ENCODE measurements at regions not wholly inside any gene's neighbourhood (a gene's known extent, or its start where the extent isn't known, plus 50 kb on each side); places are given as distances from the start of the nearest gene placed in this dataset.

DNA sequence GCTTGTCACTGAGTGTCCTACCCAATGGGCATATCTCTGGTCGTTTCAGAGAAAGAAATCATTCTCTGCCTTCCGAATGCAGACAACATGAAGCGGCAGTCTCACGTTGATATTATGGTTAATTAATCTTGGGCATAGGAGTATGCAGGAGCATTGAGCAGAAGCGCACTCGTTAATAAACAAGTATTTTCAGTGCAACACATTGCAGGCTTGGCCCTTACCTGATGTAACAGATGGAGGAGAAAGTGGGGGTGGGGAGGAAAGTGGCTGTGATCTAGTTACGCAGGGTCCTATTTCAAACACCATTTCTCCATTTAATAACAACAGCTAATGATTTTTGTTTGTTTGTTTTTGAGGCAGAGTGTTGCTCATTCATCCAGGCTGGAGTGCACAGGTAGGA is 414.0 kb upstream of the RBFOX1 start:
- ATAC-seq (no peak), DNase-seq (no peak)
- Histone ChIP-seq H3K9me3 (peaks cover 0 to 12% (median 0%) of the 10 kb centered on the region in 12 donors), H3K4me3 (no peak overlapping the region), H3K36me3 (no peaks in the 10 kb centered on the region), H3K27me3 (peaks cover 0 to 5% (median 0%) of the 10 kb centered on the region in 9 donors), H3K27ac (no peak overlapping the region), H3K4me1 (no peaks in the 10 kb centered on the region)
- WGBS, 4 donors, result 81 to 90% (median 87%) methylated on average over 7 of the region's 7 CpGs
- TF ChIP-seq POLR2A (IDR thresholded peaks at IDR 0.05), result no peak
- TF ChIP-seq, protein P1, sequence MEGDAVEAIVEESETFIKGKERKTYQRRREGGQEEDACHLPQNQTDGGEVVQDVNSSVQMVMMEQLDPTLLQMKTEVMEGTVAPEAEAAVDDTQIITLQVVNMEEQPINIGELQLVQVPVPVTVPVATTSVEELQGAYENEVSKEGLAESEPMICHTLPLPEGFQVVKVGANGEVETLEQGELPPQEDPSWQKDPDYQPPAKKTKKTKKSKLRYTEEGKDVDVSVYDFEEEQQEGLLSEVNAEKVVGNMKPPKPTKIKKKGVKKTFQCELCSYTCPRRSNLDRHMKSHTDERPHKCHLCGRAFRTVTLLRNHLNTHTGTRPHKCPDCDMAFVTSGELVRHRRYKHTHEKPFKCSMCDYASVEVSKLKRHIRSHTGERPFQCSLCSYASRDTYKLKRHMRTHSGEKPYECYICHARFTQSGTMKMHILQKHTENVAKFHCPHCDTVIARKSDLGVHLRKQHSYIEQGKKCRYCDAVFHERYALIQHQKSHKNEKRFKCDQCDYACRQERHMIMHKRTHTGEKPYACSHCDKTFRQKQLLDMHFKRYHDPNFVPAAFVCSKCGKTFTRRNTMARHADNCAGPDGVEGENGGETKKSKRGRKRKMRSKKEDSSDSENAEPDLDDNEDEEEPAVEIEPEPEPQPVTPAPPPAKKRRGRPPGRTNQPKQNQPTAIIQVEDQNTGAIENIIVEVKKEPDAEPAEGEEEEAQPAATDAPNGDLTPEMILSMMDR (IDR thresholded peaks at IDR 0.05), result no peak
- intact Hi-C loops (cut with DNase I), result no loop called here

DNA sequence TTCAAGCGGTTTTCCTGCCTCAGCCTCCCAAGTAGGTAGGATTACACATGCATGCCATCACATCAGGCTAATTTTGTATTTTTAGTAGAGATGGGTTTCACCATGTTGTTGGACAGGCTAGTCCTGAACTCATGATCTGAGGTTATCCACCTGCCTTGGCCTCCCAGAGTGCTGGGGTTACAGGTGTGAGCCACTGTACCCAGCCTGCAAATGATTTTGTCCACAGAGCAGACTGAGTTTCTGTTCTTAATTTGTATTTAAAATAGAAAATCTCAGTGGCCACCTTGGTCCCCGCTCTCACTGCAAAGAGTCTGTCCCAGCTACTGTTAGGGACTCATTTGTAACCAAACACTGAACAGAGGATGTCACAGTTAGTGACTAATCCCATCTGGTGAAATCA is 415.7 kb upstream of the RBFOX1 start:
- TF ChIP-seq POLR2A (IDR thresholded peaks at IDR 0.05), result no peak
- TF ChIP-seq, protein P1 (IDR thresholded peaks at IDR 0.05), result no peak
- Histone ChIP-seq H3K4me3 (no peak overlapping the region), H3K9me3 (peaks cover 0 to 12% (median 0%) of the 10 kb centered on the region in 12 donors), H3K27ac (no peak overlapping the region), H3K4me1 (no peaks in the 10 kb centered on the region), H3K36me3 (no peaks in the 10 kb centered on the region), H3K27me3 (peaks cover 0 to 5% (median 0%) of the 10 kb centered on the region in 9 donors)
- no peak for ATAC-seq
- DNase-seq, result no peak
- WGBS, 4 donors, result 78 to 84% (median 82%) methylated on average over 2 of the region's 2 CpGs
- intact Hi-C loops (cut with DNase I), result no loop called here

DNA sequence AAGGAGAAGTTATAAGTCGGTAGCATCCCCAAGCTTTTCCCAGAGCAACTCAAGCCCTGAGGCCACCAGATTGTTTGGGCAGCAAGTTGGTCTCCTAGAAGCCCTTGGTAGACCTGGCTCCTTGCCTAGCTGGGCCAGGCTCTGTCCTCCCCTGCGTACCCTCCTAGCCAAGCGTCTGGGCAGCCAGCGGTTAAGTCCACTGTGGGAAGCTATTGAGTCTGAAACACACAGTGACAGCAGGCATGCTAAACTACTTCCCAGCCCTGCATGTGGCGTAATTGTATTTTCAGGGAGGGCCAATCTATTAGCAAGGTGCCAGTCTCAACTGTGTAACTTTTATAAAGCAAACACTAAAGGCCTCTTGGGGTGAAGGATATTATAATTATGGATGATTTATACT is 419.1 kb upstream of the RBFOX1 start:
- 83 to 94% (median 85%) methylated on average over 4 to 5 of the region's 5 CpGs for WGBS, 4 donors
- DNase-seq, result no peak
- Histone ChIP-seq H3K4me1 (no peaks in the 10 kb centered on the region), H3K4me3 (no peak overlapping the region), H3K36me3 (no peaks in the 10 kb centered on the region), H3K27me3 (peaks cover 0 to 5% (median 0%) of the 10 kb centered on the region in 9 donors), H3K9me3 (no peaks in the 10 kb centered on the region), H3K27ac (no peak overlapping the region)
- no peak for TF ChIP-seq POLR2A (IDR thresholded peaks at IDR 0.05)
- TF ChIP-seq, protein P1 (IDR thresholded peaks at IDR 0.05), result no peak
- no peak for ATAC-seq
- intact Hi-C loops (cut with DNase I), result no loop called here

DNA sequence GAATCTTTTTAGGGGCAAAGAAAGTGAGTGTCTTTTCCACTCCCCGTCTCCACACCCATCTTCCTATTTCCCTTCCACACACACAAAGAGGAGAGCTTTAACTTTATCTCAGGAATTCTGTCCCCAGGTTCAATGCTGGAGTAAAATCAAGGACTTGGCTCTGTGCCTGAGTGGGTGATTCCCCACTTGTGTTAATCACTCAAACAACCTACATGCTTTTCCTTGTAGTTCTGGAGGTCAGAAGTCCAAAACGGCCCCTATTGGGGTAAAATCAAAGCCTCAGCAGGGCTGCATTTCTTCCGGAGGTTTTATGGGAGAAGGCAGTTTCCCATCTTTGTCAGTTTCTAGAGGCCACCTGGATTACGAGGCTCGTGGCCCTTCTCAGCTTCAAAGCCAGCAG is 422.3 kb upstream of the RBFOX1 start:
- Histone ChIP-seq H3K27ac (no peak overlapping the region), H3K4me3 (no peak overlapping the region), H3K4me1 (no peaks in the 10 kb centered on the region), H3K27me3 (no peaks in the 10 kb centered on the region), H3K36me3 (no peaks in the 10 kb centered on the region), H3K9me3 (no peaks in the 10 kb centered on the region)
- intact Hi-C loops (cut with DNase I), result no loop called here
- no peak for ATAC-seq
- no peak for DNase-seq
- TF ChIP-seq POLR2A (IDR thresholded peaks at IDR 0.05), result no peak
- TF ChIP-seq, protein P1 (IDR thresholded peaks at IDR 0.05), result no peak
- 43 to 52% (median 48%) methylated on average over 5 of the region's 5 CpGs for WGBS, 4 donors

Data from heart left ventricle (tissue), 16 donors.